OCI-M1 (cell line): ENCODE measurements at regions not wholly inside any gene's neighbourhood (a gene's known extent, or its start where the extent isn't known, plus 50 kb on each side); places are given as distances from the start of the nearest gene placed in this dataset.
"Not testable (repeated sequence)": the region's sequence is repeated elsewhere in the genome, so short reads cannot be mapped to it uniquely, and the experiment has no call there.

Source experiments
- DNase-seq: peaks from one replicate; lab custom pipeline; 2025; lab: John Stamatoyannopoulos, UW

GRCh38 chr1:116185161-116185701 is 74.0 kb downstream of the MAB21L3 start:
- no peak for DNase-seq

GRCh38 chr1:116189481-116189880 is 78.3 kb downstream of the MAB21L3 start:
- no peak for DNase-seq

GRCh38 chr1:116191294-116191693 is 80.1 kb downstream of the MAB21L3 start:
- no peak for DNase-seq

- no peak for DNase-seq
These were observed 82.6 kb downstream of the MAB21L3 start for GRCh38 chr1:116193768-116194167.

- no peak for DNase-seq
These were observed 83.4 kb downstream of the MAB21L3 start for GRCh38 chr1:116194568-116194967.

GRCh38 chr1:116195077-116195868 is 84.1 kb downstream of the MAB21L3 start:
- DNase-seq = no peak

GRCh38 chr1:116200343-116200742 is 89.1 kb downstream of the MAB21L3 start:
- not testable (repeated sequence) for DNase-seq

- no peak for DNase-seq
These were observed 90.7 kb downstream of the MAB21L3 start for GRCh38 chr1:116201911-116202310.

GRCh38 chr1:116203181-116203723 is 92.1 kb downstream of the MAB21L3 start:
- no peak for DNase-seq

GRCh38 chr1:116203920-116204319 is 92.7 kb downstream of the MAB21L3 start:
- no peak for DNase-seq

- DNase-seq = no peak
These were observed 94.9 kb downstream of the MAB21L3 start for GRCh38 chr1:116205941-116206679.

- no peak for DNase-seq
These were observed 96.0 kb downstream of the MAB21L3 start for GRCh38 chr1:116207126-116207735.

- DNase-seq = no peak
These were observed 96.9 kb downstream of the MAB21L3 start for GRCh38 chr1:116208136-116208535.

GRCh38 chr1:116211294-116211693 is 100.1 kb downstream of the MAB21L3 start:
- no peak for DNase-seq

- no peak for DNase-seq
These were observed 107.7 kb downstream of the MAB21L3 start for GRCh38 chr1:116218922-116219321.

GRCh38 chr1:116219651-116220434 is 108.6 kb downstream of the MAB21L3 start:
- no peak for DNase-seq

- no peak for DNase-seq
These were observed 112.9 kb downstream of the MAB21L3 start for GRCh38 chr1:116224111-116224510.

GRCh38 chr1:116224561-116224960 is 113.4 kb downstream of the MAB21L3 start:
- DNase-seq = no peak

- DNase-seq = no peak
These were observed 114.8 kb downstream of the MAB21L3 start for GRCh38 chr1:116226017-116226416.

- peak; percentile 65 for DNase-seq
These were observed 117.3 kb downstream of the MAB21L3 start for GRCh38 chr1:116228511-116228910.

- no peak for DNase-seq
These were observed 119.5 kb downstream of the MAB21L3 start for GRCh38 chr1:116230712-116231111.

- no peak for DNase-seq
These were observed 120.6 kb downstream of the MAB21L3 start for GRCh38 chr1:116231752-116232151.
